Nephron progenitor cell (in vitro differentiated cells): ENCODE measurements at regions not wholly inside any gene's neighbourhood (a gene's known extent, or its start where the extent isn't known, plus 50 kb on each side); places are given as distances from the start of the nearest gene placed in this dataset.
A peak's percentile ranks its signal among the peaks of the same experiment; 100 is the strongest.

Experiments
- DNase-seq: peaks from one replicate; pipeline ENCODE4 v3.0.0; 2021
- H3K27ac Mint-ChIP-seq: 2 replicates; pipeline ENCODE4 v1.8.0; 2021; ENCODE audit warnings: mild to moderate bottlenecking, moderate library complexity, mixed read lengths
- H3K27me3 Mint-ChIP-seq: 2 replicates; pipeline ENCODE4 v1.8.0; 2021; ENCODE audit warnings: mild to moderate bottlenecking, low read depth, mixed read lengths; ENCODE audit not compliant: poor library complexity
- H3K36me3 Mint-ChIP-seq: 2 replicates; pipeline ENCODE4 v1.8.0; 2021; ENCODE audit warnings: low read depth, mixed read lengths
- H3K4me1 Mint-ChIP-seq: 2 replicates; pipeline ENCODE4 v1.8.0; 2021; ENCODE audit warnings: mixed read lengths
- H3K4me3 Mint-ChIP-seq: 2 replicates; pipeline ENCODE4 v1.8.0; 2021; ENCODE audit warnings: mild to moderate bottlenecking, moderate library complexity, mixed read lengths
- H3K9me3 Mint-ChIP-seq: 2 replicates; pipeline ENCODE4 v1.8.0; 2021; ENCODE audit warnings: mild to moderate bottlenecking, moderate library complexity, mixed read lengths
- CTCF ChIP-seq: fragments of 200-600 bp; sonication (generic); IDR thresholded peaks from 2 replicates; pipeline ENCODE4 v1.5.0; 2021; ENCODE audit warnings: antibody characterized with exemption

- H3K36me3 Mint-ChIP-seq = no peaks in the 10 kb centered on the region
- TF ChIP-seq CTCF = no peak
- no peak overlapping the region for H3K27ac Mint-ChIP-seq
- H3K4me3 Mint-ChIP-seq = no peak overlapping the region
- no peak for DNase-seq
- H3K27me3 Mint-ChIP-seq = peaks cover 35% of the 10 kb centered on the region
- H3K9me3 Mint-ChIP-seq = no peaks in the 10 kb centered on the region
- H3K4me1 Mint-ChIP-seq = peaks cover 6% of the 10 kb centered on the region
These were observed 71.3 kb upstream of the IFNE start for GRCh38 chr9:21553441-21553840.

GRCh38 chr9:21554813-21555212 lies 72.7 kb upstream of the IFNE start:
- DNase-seq = no peak
- Mint-ChIP-seq H3K27me3 (peaks cover 46% of the 10 kb centered on the region), H3K9me3 (no peaks in the 10 kb centered on the region), H3K4me1 (peaks cover 9% of the 10 kb centered on the region), H3K36me3 (no peaks in the 10 kb centered on the region), H3K4me3 (no peak overlapping the region), H3K27ac (no peak overlapping the region)
- TF ChIP-seq CTCF = no peak

GRCh38 chr9:21555911-21556310 lies 73.8 kb upstream of the IFNE start:
- TF ChIP-seq CTCF = no peak
- Mint-ChIP-seq H3K4me1 (peaks cover 9% of the 10 kb centered on the region), H3K9me3 (no peaks in the 10 kb centered on the region), H3K27ac (no peak overlapping the region), H3K4me3 (no peak overlapping the region), H3K27me3 (peaks cover 57% of the 10 kb centered on the region), H3K36me3 (no peaks in the 10 kb centered on the region)
- no peak for DNase-seq

GRCh38 chr9:21556581-21557427 lies 74.7 kb upstream of the IFNE start:
- H3K36me3 Mint-ChIP-seq = no peaks in the 10 kb centered on the region

GRCh38 chr9:21557428-21557768 lies 75.3 kb upstream of the IFNE start:
- no peak overlapping the region for H3K4me3 Mint-ChIP-seq
- TF ChIP-seq CTCF = no peak
- peaks cover 64% of the 10 kb centered on the region for H3K27me3 Mint-ChIP-seq
- H3K9me3 Mint-ChIP-seq = no peaks in the 10 kb centered on the region
- H3K27ac Mint-ChIP-seq = no peak overlapping the region
- no peak for DNase-seq
- H3K4me1 Mint-ChIP-seq = peaks cover 9% of the 10 kb centered on the region
- no peaks in the 10 kb centered on the region for H3K36me3 Mint-ChIP-seq

More at GRCh38 chr9:21556581-21557427, 74.7 kb upstream of the IFNE start:
- TF ChIP-seq CTCF = no peak
- Mint-ChIP-seq H3K27me3 (peaks cover 65% of the 10 kb centered on the region), H3K4me3 (no peak overlapping the region), H3K9me3 (no peaks in the 10 kb centered on the region), H3K27ac (no peak overlapping the region), H3K4me1 (peaks cover 9% of the 10 kb centered on the region)
- DNase-seq = no peak

GRCh38 chr9:21558079-21558478 lies 76.0 kb upstream of the IFNE start:
- Mint-ChIP-seq H3K36me3 (no peaks in the 10 kb centered on the region), H3K4me3 (peak overlapping the region; percentile 86), H3K4me1 (peaks cover 9% of the 10 kb centered on the region), H3K9me3 (no peaks in the 10 kb centered on the region), H3K27ac (no peak overlapping the region), H3K27me3 (peaks cover 63% of the 10 kb centered on the region)
- TF ChIP-seq CTCF = no peak
- no peak for DNase-seq
